Activated T-helper 2 cell treated with anti-CD3 and anti-CD28 coated beads, Interferon-gamma antibody, Interleukin-2, Interleukin-4, amounts not matched to agents 10 μg/mL and 5 μg/mL and 100 μg/mL, durations not matched to agents 14 hours and 24 hours and 36 hours (primary cell): ENCODE measurements at regions not wholly inside any gene's neighbourhood (a gene's known extent, or its start where the extent isn't known, plus 50 kb on each side); places are given as distances from the start of the nearest gene placed in this dataset.

Experiments
- DNase-seq: peaks from one replicate; pipeline ENCODE4 v3.0.0; 2021; ENCODE audit warnings: low spot score
- H3K27ac Mint-ChIP-seq: one replicate; pipeline ENCODE4 v1.8.0; 2021; ENCODE audit warnings: mixed read lengths
- H3K27me3 Mint-ChIP-seq: one replicate; pipeline ENCODE4 v1.8.0; 2021; ENCODE audit warnings: low read depth, mixed read lengths
- H3K36me3 Mint-ChIP-seq: one replicate; pipeline ENCODE4 v1.8.0; 2021; ENCODE audit warnings: low read depth, mixed read lengths
- H3K4me1 Mint-ChIP-seq: one replicate; pipeline ENCODE4 v1.8.0; 2021; ENCODE audit warnings: low read depth, mixed read lengths
- H3K4me3 Mint-ChIP-seq: one replicate; pipeline ENCODE4 v1.8.0; 2021; ENCODE audit warnings: low read depth, mild to moderate bottlenecking, moderate library complexity, mixed read lengths
- H3K9me3 Mint-ChIP-seq: one replicate; pipeline ENCODE4 v1.8.0; 2021; ENCODE audit warnings: mixed read lengths
- intact Hi-C: fragments of 100-400 bp; cut with micrococcal nuclease; formaldehyde crosslinking; loops from one replicate; pipeline ENCODE4 v1.15.1; 2023

GRCh38 chr9:73515216-73515615, 363.6 kb downstream of the ANXA1 start:
- no peaks in the 10 kb centered on the region for H3K9me3 Mint-ChIP-seq
- H3K27ac Mint-ChIP-seq = no peak overlapping the region
- intact Hi-C loops = no loop called here
- H3K4me3 Mint-ChIP-seq = no peak overlapping the region
- no peaks in the 10 kb centered on the region for H3K4me1 Mint-ChIP-seq
- no peak for DNase-seq
- no peaks in the 10 kb centered on the region for H3K36me3 Mint-ChIP-seq
- no peaks in the 10 kb centered on the region for H3K27me3 Mint-ChIP-seq

GRCh38 chr9:73523391-73523790, 371.7 kb downstream of the ANXA1 start:
- H3K4me1 Mint-ChIP-seq = no peaks in the 10 kb centered on the region
- H3K36me3 Mint-ChIP-seq = no peaks in the 10 kb centered on the region
- no peaks in the 10 kb centered on the region for H3K27me3 Mint-ChIP-seq
- no peak overlapping the region for H3K4me3 Mint-ChIP-seq
- no peak for DNase-seq
- no peaks in the 10 kb centered on the region for H3K9me3 Mint-ChIP-seq
- intact Hi-C loops = no loop called here
- no peak overlapping the region for H3K27ac Mint-ChIP-seq

- Mint-ChIP-seq H3K27ac (no peak overlapping the region), H3K4me1 (no peaks in the 10 kb centered on the region), H3K27me3 (no peaks in the 10 kb centered on the region), H3K9me3 (no peaks in the 10 kb centered on the region), H3K4me3 (no peak overlapping the region), H3K36me3 (no peaks in the 10 kb centered on the region)
- intact Hi-C loops = no loop called here
- no peak for DNase-seq
Observed at GRCh38 chr9:73525350-73525749, 373.7 kb downstream of the ANXA1 start.

GRCh38 chr9:73527521-73527920, 375.9 kb downstream of the ANXA1 start:
- Mint-ChIP-seq H3K4me1 (no peaks in the 10 kb centered on the region), H3K36me3 (no peaks in the 10 kb centered on the region), H3K9me3 (no peaks in the 10 kb centered on the region), H3K27ac (no peak overlapping the region), H3K4me3 (no peak overlapping the region), H3K27me3 (no peaks in the 10 kb centered on the region)
- no peak for DNase-seq
- intact Hi-C loops = no loop called here

GRCh38 chr9:73528926-73529325, 377.3 kb downstream of the ANXA1 start:
- H3K4me3 Mint-ChIP-seq = no peak overlapping the region
- no peaks in the 10 kb centered on the region for H3K36me3 Mint-ChIP-seq
- no peaks in the 10 kb centered on the region for H3K4me1 Mint-ChIP-seq
- H3K9me3 Mint-ChIP-seq = no peaks in the 10 kb centered on the region
- DNase-seq = no peak
- intact Hi-C loops = no loop called here
- H3K27ac Mint-ChIP-seq = no peak overlapping the region
- no peaks in the 10 kb centered on the region for H3K27me3 Mint-ChIP-seq

GRCh38 chr9:73529666-73530065, 378.0 kb downstream of the ANXA1 start:
- no peak for DNase-seq
- Mint-ChIP-seq H3K36me3 (no peaks in the 10 kb centered on the region), H3K4me1 (no peaks in the 10 kb centered on the region), H3K4me3 (no peak overlapping the region), H3K27me3 (no peaks in the 10 kb centered on the region), H3K27ac (no peak overlapping the region), H3K9me3 (no peaks in the 10 kb centered on the region)
- intact Hi-C loops = no loop called here

- Mint-ChIP-seq H3K4me3 (no peak overlapping the region), H3K36me3 (no peaks in the 10 kb centered on the region), H3K27ac (no peak overlapping the region), H3K4me1 (no peaks in the 10 kb centered on the region), H3K27me3 (no peaks in the 10 kb centered on the region), H3K9me3 (no peaks in the 10 kb centered on the region)
- intact Hi-C loops = no loop called here
- DNase-seq = no peak
Observed at GRCh38 chr9:73531051-73531532, 379.4 kb downstream of the ANXA1 start.

- no peaks in the 10 kb centered on the region for H3K9me3 Mint-ChIP-seq
- DNase-seq = no peak
- no peaks in the 10 kb centered on the region for H3K4me1 Mint-ChIP-seq
- H3K27ac Mint-ChIP-seq = no peak overlapping the region
- intact Hi-C loops = no loop called here
- no peaks in the 10 kb centered on the region for H3K27me3 Mint-ChIP-seq
- no peaks in the 10 kb centered on the region for H3K36me3 Mint-ChIP-seq
- no peak overlapping the region for H3K4me3 Mint-ChIP-seq
Observed at GRCh38 chr9:73531658-73532057, 380.0 kb downstream of the ANXA1 start.

GRCh38 chr9:73532985-73533384, 381.3 kb downstream of the ANXA1 start:
- Mint-ChIP-seq H3K9me3 (no peaks in the 10 kb centered on the region), H3K36me3 (no peaks in the 10 kb centered on the region), H3K27ac (no peak overlapping the region), H3K4me3 (no peak overlapping the region), H3K4me1 (no peaks in the 10 kb centered on the region), H3K27me3 (no peaks in the 10 kb centered on the region)
- no peak for DNase-seq
- intact Hi-C loops = no loop called here

GRCh38 chr9:73536403-73536802, 384.7 kb downstream of the ANXA1 start:
- Mint-ChIP-seq H3K9me3 (no peaks in the 10 kb centered on the region), H3K27ac (no peak overlapping the region), H3K27me3 (no peaks in the 10 kb centered on the region), H3K4me1 (no peaks in the 10 kb centered on the region), H3K36me3 (no peaks in the 10 kb centered on the region), H3K4me3 (no peak overlapping the region)
- DNase-seq = no peak
- intact Hi-C loops = no loop called here

- H3K4me3 Mint-ChIP-seq = no peak overlapping the region
- H3K4me1 Mint-ChIP-seq = no peaks in the 10 kb centered on the region
- DNase-seq = no peak
- intact Hi-C loops = no loop called here
- H3K9me3 Mint-ChIP-seq = no peaks in the 10 kb centered on the region
- no peaks in the 10 kb centered on the region for H3K36me3 Mint-ChIP-seq
- no peak overlapping the region for H3K27ac Mint-ChIP-seq
- no peaks in the 10 kb centered on the region for H3K27me3 Mint-ChIP-seq
Observed at GRCh38 chr9:73537561-73537960, 385.9 kb downstream of the ANXA1 start.

- no peaks in the 10 kb centered on the region for H3K9me3 Mint-ChIP-seq
- H3K27me3 Mint-ChIP-seq = no peaks in the 10 kb centered on the region
- no peaks in the 10 kb centered on the region for H3K4me1 Mint-ChIP-seq
- no peak overlapping the region for H3K27ac Mint-ChIP-seq
- intact Hi-C loops = no loop called here
- no peak overlapping the region for H3K4me3 Mint-ChIP-seq
- H3K36me3 Mint-ChIP-seq = no peaks in the 10 kb centered on the region
- no peak for DNase-seq
Observed at GRCh38 chr9:73539881-73540390, 388.3 kb downstream of the ANXA1 start.

- Mint-ChIP-seq H3K36me3 (no peaks in the 10 kb centered on the region), H3K27ac (no peak overlapping the region), H3K27me3 (no peaks in the 10 kb centered on the region), H3K9me3 (no peaks in the 10 kb centered on the region), H3K4me3 (no peak overlapping the region), H3K4me1 (no peaks in the 10 kb centered on the region)
- DNase-seq = no peak
- intact Hi-C loops = no loop called here
Observed at GRCh38 chr9:73541923-73542322, 390.3 kb downstream of the ANXA1 start.

GRCh38 chr9:73543727-73544126, 392.1 kb downstream of the ANXA1 start:
- no peaks in the 10 kb centered on the region for H3K9me3 Mint-ChIP-seq
- intact Hi-C loops = no loop called here
- DNase-seq = no peak
- H3K4me1 Mint-ChIP-seq = no peaks in the 10 kb centered on the region
- H3K27me3 Mint-ChIP-seq = no peaks in the 10 kb centered on the region
- no peak overlapping the region for H3K4me3 Mint-ChIP-seq
- H3K36me3 Mint-ChIP-seq = no peaks in the 10 kb centered on the region
- H3K27ac Mint-ChIP-seq = no peak overlapping the region
